ENCODE measurements at regions not wholly inside any gene's neighbourhood (a gene's known extent, or its start where the extent isn't known, plus 50 kb on each side); places are given as distances from the start of the nearest gene placed in this dataset.

GRCh38 chr1:219480011-219480410 lies 132.9 kb downstream of the ZC3H11B start:
- Histone ChIP-seq H3K4me3 (ENCODE audit: low read depth, low read length, poor library complexity, severe bottlenecking) (no peak overlapping the region), H3K36me3 (ENCODE audit: insufficient read depth, low read length) (no peaks in the 10 kb centered on the region)

GRCh38 chr1:219478811-219479210 lies 134.1 kb downstream of the ZC3H11B start:
- H3K9me3 ChIP-seq (ENCODE audit: low read length): no peaks in the 10 kb centered on the region
- ChIA-PET POLR2A (interaction anchor here (0.5 kb wide), 1 partner anchor 1238 kb away, joined by 3 read pairs; no protein-coding TSS in a partner anchor), CTCF (ENCODE audit: unreplicated experiment) (no interaction called here)
- H3K9me2 ChIP-seq (ENCODE audit: insufficient read depth, low read length): no peaks in the 10 kb centered on the region
- no peak overlapping the region for H3K4me3 ChIP-seq (ENCODE audit: low read depth, low read length, poor library complexity, severe bottlenecking)
- no TSS peak for BruUV-seq (replicated peaks)
- DNase-seq (ENCODE audit: low spot score): no peak
- no peak overlapping the region for H3K4me2 ChIP-seq (ENCODE audit: low read length)
- no peak overlapping the region for H3K27ac ChIP-seq (ENCODE audit: low read depth, low read length, poor library complexity, severe bottlenecking)
- no peaks in the 10 kb centered on the region for H3K36me3 ChIP-seq (ENCODE audit: insufficient read depth, low read length)
- no peaks in the 10 kb centered on the region for H3K4me1 ChIP-seq (ENCODE audit: insufficient read depth, low read length, poor library complexity, severe bottlenecking)
- TF ChIP-seq EZH2phosphoT487 (IDR thresholded peaks at IDR 0.05; ENCODE audit: borderline replicate concordance, low read depth, low read length) (no peak), CTCF (conservative IDR thresholded peaks at IDR 0.05; ENCODE audit: low read length) (no peak)
- H3K79me2 ChIP-seq (ENCODE audit: insufficient read depth, low read depth, low read length): no peaks in the 10 kb centered on the region
- H2AFZ ChIP-seq (ENCODE audit: low read length): no peak overlapping the region
- no peaks in the 10 kb centered on the region for H4K20me1 ChIP-seq (ENCODE audit: insufficient read depth, low read length)
- intact Hi-C loops (cut with micrococcal nuclease; ENCODE audit: unreplicated experiment): no loop called here

More at GRCh38 chr1:219480011-219480410, 132.9 kb downstream of the ZC3H11B start:
- no peak for DNase-seq (ENCODE audit: low spot score)
- intact Hi-C loops (cut with micrococcal nuclease; ENCODE audit: unreplicated experiment): no loop called here
- Histone ChIP-seq H3K27ac (ENCODE audit: low read depth, low read length, poor library complexity, severe bottlenecking) (no peak overlapping the region), H3K4me2 (ENCODE audit: low read length) (no peak overlapping the region), H3K9me2 (ENCODE audit: insufficient read depth, low read length) (no peaks in the 10 kb centered on the region), H3K9me3 (ENCODE audit: low read length) (no peaks in the 10 kb centered on the region), H2AFZ (ENCODE audit: low read length) (no peak overlapping the region), H4K20me1 (ENCODE audit: insufficient read depth, low read length) (no peaks in the 10 kb centered on the region), H3K4me1 (ENCODE audit: insufficient read depth, low read length, poor library complexity, severe bottlenecking) (no peaks in the 10 kb centered on the region), H3K79me2 (ENCODE audit: insufficient read depth, low read depth, low read length) (no peaks in the 10 kb centered on the region)
- BruUV-seq (replicated peaks): no TSS peak
- ChIA-PET CTCF (ENCODE audit: unreplicated experiment) (no interaction called here), POLR2A (interaction anchor here (0.7 to 0.9 kb wide), 2 partner anchors 15 to 43 kb away, joined by 3 read pairs; no protein-coding TSS in a partner anchor)
- TF ChIP-seq EZH2phosphoT487 (IDR thresholded peaks at IDR 0.05; ENCODE audit: borderline replicate concordance, low read depth, low read length): no peak
- TF ChIP-seq CTCF (conservative IDR thresholded peaks at IDR 0.05; ENCODE audit: low read length): no peak

- intact Hi-C loops (cut with micrococcal nuclease; ENCODE audit: unreplicated experiment): no loop called here
- Histone ChIP-seq H2AFZ (ENCODE audit: low read length) (no peak overlapping the region), H3K9me3 (ENCODE audit: low read length) (no peaks in the 10 kb centered on the region), H3K4me1 (ENCODE audit: insufficient read depth, low read length, poor library complexity, severe bottlenecking) (no peaks in the 10 kb centered on the region), H3K4me3 (ENCODE audit: low read depth, low read length, poor library complexity, severe bottlenecking) (no peak overlapping the region), H3K27ac (ENCODE audit: low read depth, low read length, poor library complexity, severe bottlenecking) (no peak overlapping the region), H3K9me2 (ENCODE audit: insufficient read depth, low read length) (no peaks in the 10 kb centered on the region), H3K4me2 (ENCODE audit: low read length) (no peak overlapping the region), H4K20me1 (ENCODE audit: insufficient read depth, low read length) (no peaks in the 10 kb centered on the region), H3K36me3 (ENCODE audit: insufficient read depth, low read length) (no peaks in the 10 kb centered on the region), H3K79me2 (ENCODE audit: insufficient read depth, low read depth, low read length) (no peaks in the 10 kb centered on the region)
- no TSS peak for BruUV-seq (replicated peaks)
- DNase-seq (ENCODE audit: low spot score): no peak
- CTCF ChIA-PET (ENCODE audit: unreplicated experiment): no interaction called here
- TF ChIP-seq EZH2phosphoT487 (IDR thresholded peaks at IDR 0.05; ENCODE audit: borderline replicate concordance, low read depth, low read length): no peak
- TF ChIP-seq CTCF (conservative IDR thresholded peaks at IDR 0.05; ENCODE audit: low read length): no peak
- POLR2A ChIA-PET: interaction anchor here (1.0 to 1.2 kb wide), 2 partner anchors 9 to 13 kb away, joined by 4 read pairs; no protein-coding TSS in a partner anchor
Observed at GRCh38 chr1:219477861-219478260, 135.0 kb downstream of the ZC3H11B start.
